ENCODE measurements at regions not wholly inside any gene's neighbourhood (a gene's known extent, or its start where the extent isn't known, plus 50 kb on each side); places are given as distances from the start of the nearest gene placed in this dataset.

GRCh38 chr5:164784230-164784629, 1278.8 kb downstream of the MAT2B start:
- no peaks in the 10 kb centered on the region for H3K36me3 ChIP-seq (ENCODE audit: insufficient read depth, low read length)
- H3K4me3 ChIP-seq, result no peak overlapping the region
- DNase-seq (ENCODE audit: low read depth, low spot score), result no peak
- H3K9me3 ChIP-seq (ENCODE audit: low read depth, low read length), result no peaks in the 10 kb centered on the region
- H3K9ac ChIP-seq (ENCODE audit: insufficient read length), result no peak overlapping the region
- H3K27ac ChIP-seq, result no peak overlapping the region
- TF ChIP-seq POLR2AphosphoS5 (IDR thresholded peaks at IDR 0.05; ENCODE audit: borderline replicate concordance, low read depth, low read length) (no peak), FOXP2 (optimal IDR thresholded peaks at IDR 0.05; ENCODE audit: control extremely low read depth, extremely low read length, insufficient read depth) (no peak), EZH2 (IDR thresholded peaks at IDR 0.05) (no peak)

GRCh38 chr5:164798110-164798509, 1292.7 kb downstream of the MAT2B start:
- H3K27ac ChIP-seq, result no peak overlapping the region
- no peak for DNase-seq (ENCODE audit: low read depth, low spot score)
- H3K9me3 ChIP-seq (ENCODE audit: low read depth, low read length), result no peaks in the 10 kb centered on the region
- H3K4me3 ChIP-seq, result no peak overlapping the region
- no peak overlapping the region for H3K9ac ChIP-seq (ENCODE audit: insufficient read length)
- no peak for TF ChIP-seq POLR2AphosphoS5 (IDR thresholded peaks at IDR 0.05; ENCODE audit: borderline replicate concordance, low read depth, low read length)
- TF ChIP-seq EZH2 (IDR thresholded peaks at IDR 0.05), result no peak
- no peak for TF ChIP-seq FOXP2 (optimal IDR thresholded peaks at IDR 0.05; ENCODE audit: control extremely low read depth, extremely low read length, insufficient read depth)
- H3K36me3 ChIP-seq (ENCODE audit: insufficient read depth, low read length), result no peaks in the 10 kb centered on the region

- DNase-seq (ENCODE audit: low read depth, low spot score), result no peak
- Histone ChIP-seq H3K9ac (ENCODE audit: insufficient read length) (no peak overlapping the region), H3K36me3 (ENCODE audit: insufficient read depth, low read length) (no peaks in the 10 kb centered on the region), H3K27ac (no peak overlapping the region), H3K4me3 (no peak overlapping the region), H3K9me3 (ENCODE audit: low read depth, low read length) (no peaks in the 10 kb centered on the region)
- TF ChIP-seq FOXP2 (optimal IDR thresholded peaks at IDR 0.05; ENCODE audit: control extremely low read depth, extremely low read length, insufficient read depth) (no peak), POLR2AphosphoS5 (IDR thresholded peaks at IDR 0.05; ENCODE audit: borderline replicate concordance, low read depth, low read length) (no peak), EZH2 (IDR thresholded peaks at IDR 0.05) (no peak)
These were observed 1294.0 kb downstream of the MAT2B start for GRCh38 chr5:164799391-164799790.

- no peak overlapping the region for H3K27ac ChIP-seq
- TF ChIP-seq EZH2 (IDR thresholded peaks at IDR 0.05), result no peak
- no peak for TF ChIP-seq POLR2AphosphoS5 (IDR thresholded peaks at IDR 0.05; ENCODE audit: borderline replicate concordance, low read depth, low read length)
- no peak for TF ChIP-seq FOXP2 (optimal IDR thresholded peaks at IDR 0.05; ENCODE audit: control extremely low read depth, extremely low read length, insufficient read depth)
- no peak overlapping the region for H3K4me3 ChIP-seq
- no peak overlapping the region for H3K9ac ChIP-seq (ENCODE audit: insufficient read length)
- H3K36me3 ChIP-seq (ENCODE audit: insufficient read depth, low read length), result no peaks in the 10 kb centered on the region
- no peaks in the 10 kb centered on the region for H3K9me3 ChIP-seq (ENCODE audit: low read depth, low read length)
- DNase-seq (ENCODE audit: low read depth, low spot score), result no peak
These were observed 1296.5 kb downstream of the MAT2B start for GRCh38 chr5:164801910-164802309.

- DNase-seq (ENCODE audit: low read depth, low spot score), result no peak
- no peak overlapping the region for H3K27ac ChIP-seq
- H3K36me3 ChIP-seq (ENCODE audit: insufficient read depth, low read length), result no peaks in the 10 kb centered on the region
- no peak for TF ChIP-seq POLR2AphosphoS5 (IDR thresholded peaks at IDR 0.05; ENCODE audit: borderline replicate concordance, low read depth, low read length)
- no peak for TF ChIP-seq EZH2 (IDR thresholded peaks at IDR 0.05)
- TF ChIP-seq FOXP2 (optimal IDR thresholded peaks at IDR 0.05; ENCODE audit: control extremely low read depth, extremely low read length, insufficient read depth), result no peak
- no peak overlapping the region for H3K4me3 ChIP-seq
- no peak overlapping the region for H3K9ac ChIP-seq (ENCODE audit: insufficient read length)
- H3K9me3 ChIP-seq (ENCODE audit: low read depth, low read length), result no peaks in the 10 kb centered on the region
These were observed 1304.4 kb downstream of the MAT2B start for GRCh38 chr5:164809821-164810220.

GRCh38 chr5:164818445-164818844, 1313.0 kb downstream of the MAT2B start:
- no peak for DNase-seq (ENCODE audit: low read depth, low spot score)
- Histone ChIP-seq H3K27ac (no peak overlapping the region), H3K9me3 (ENCODE audit: low read depth, low read length) (no peaks in the 10 kb centered on the region)

GRCh38 chr5:164824671-164825070, 1319.3 kb downstream of the MAT2B start:
- Histone ChIP-seq H3K9ac (ENCODE audit: insufficient read length) (no peak overlapping the region), H3K4me3 (no peak overlapping the region), H3K9me3 (ENCODE audit: low read depth, low read length) (no peaks in the 10 kb centered on the region), H3K36me3 (ENCODE audit: insufficient read depth, low read length) (no peaks in the 10 kb centered on the region), H3K27ac (no peak overlapping the region)
- no peak for DNase-seq (ENCODE audit: low read depth, low spot score)
- TF ChIP-seq FOXP2 (optimal IDR thresholded peaks at IDR 0.05; ENCODE audit: control extremely low read depth, extremely low read length, insufficient read depth), result no peak
- TF ChIP-seq EZH2 (IDR thresholded peaks at IDR 0.05), result no peak
- TF ChIP-seq POLR2AphosphoS5 (IDR thresholded peaks at IDR 0.05; ENCODE audit: borderline replicate concordance, low read depth, low read length), result no peak

More at GRCh38 chr5:164818445-164818844, 1313.0 kb downstream of the MAT2B start:
- TF ChIP-seq FOXP2 (optimal IDR thresholded peaks at IDR 0.05; ENCODE audit: control extremely low read depth, extremely low read length, insufficient read depth) (no peak), EZH2 (IDR thresholded peaks at IDR 0.05) (no peak), POLR2AphosphoS5 (IDR thresholded peaks at IDR 0.05; ENCODE audit: borderline replicate concordance, low read depth, low read length) (no peak)
- Histone ChIP-seq H3K9ac (ENCODE audit: insufficient read length) (no peak overlapping the region), H3K4me3 (no peak overlapping the region), H3K36me3 (ENCODE audit: insufficient read depth, low read length) (no peaks in the 10 kb centered on the region)

- Histone ChIP-seq H3K4me3 (no peak overlapping the region), H3K36me3 (ENCODE audit: insufficient read depth, low read length) (no peaks in the 10 kb centered on the region), H3K9me3 (ENCODE audit: low read depth, low read length) (no peaks in the 10 kb centered on the region), H3K27ac (no peak overlapping the region), H3K9ac (ENCODE audit: insufficient read length) (no peak overlapping the region)
- TF ChIP-seq FOXP2 (optimal IDR thresholded peaks at IDR 0.05; ENCODE audit: control extremely low read depth, extremely low read length, insufficient read depth) (no peak), POLR2AphosphoS5 (IDR thresholded peaks at IDR 0.05; ENCODE audit: borderline replicate concordance, low read depth, low read length) (no peak), EZH2 (IDR thresholded peaks at IDR 0.05) (no peak)
- DNase-seq (ENCODE audit: low read depth, low spot score), result no peak
These were observed 1327.1 kb downstream of the MAT2B start for GRCh38 chr5:164832516-164832915.

- Histone ChIP-seq H3K36me3 (ENCODE audit: insufficient read depth, low read length) (no peaks in the 10 kb centered on the region), H3K9me3 (ENCODE audit: low read depth, low read length) (no peaks in the 10 kb centered on the region), H3K4me3 (no peak overlapping the region), H3K9ac (ENCODE audit: insufficient read length) (no peak overlapping the region), H3K27ac (no peak overlapping the region)
- DNase-seq (ENCODE audit: low read depth, low spot score), result no peak
- TF ChIP-seq EZH2 (IDR thresholded peaks at IDR 0.05) (no peak), POLR2AphosphoS5 (IDR thresholded peaks at IDR 0.05; ENCODE audit: borderline replicate concordance, low read depth, low read length) (no peak), FOXP2 (optimal IDR thresholded peaks at IDR 0.05; ENCODE audit: control extremely low read depth, extremely low read length, insufficient read depth) (no peak)
These were observed 1338.9 kb downstream of the MAT2B start for GRCh38 chr5:164844348-164844747.
